B cell (primary cell): ENCODE measurements at regions not wholly inside any gene's neighbourhood (a gene's known extent, or its start where the extent isn't known, plus 50 kb on each side); places are given as distances from the start of the nearest gene placed in this dataset.

Experiments
- ATAC-seq: fragments of 200-7000 bp; cut with Tn5 transposase; one replicate; pipeline ENCODE4 v1.10.0; 2021; ENCODE audit warnings: low read depth, mild to moderate bottlenecking, moderate number of reproducible peaks, moderate library complexity
- CTCF ChIA-PET: fragments of 350-600 bp; sonication (Branson Sonifier 250); formaldehyde crosslinking; loops from one replicate; lab custom pipeline; 2021; ENCODE audit warnings: antibody characterized with exemption, inconsistent platforms; lab: Charles Lee
- POLR2A ChIA-PET: fragments of 350-600 bp; sonication (Branson Sonifier 250); formaldehyde crosslinking; loops from one replicate; lab custom pipeline; 2021; ENCODE audit warnings: antibody characterized with exemption; lab: Charles Lee
- DNase-seq: peaks from one replicate; pipeline ENCODE4 v3.0.0; 2013
- H2AFZ ChIP-seq: 2 replicates; pipeline ENCODE4 v1.6.1; 2012; ENCODE audit warnings: mild to moderate bottlenecking, low read depth, low read length; ENCODE audit not compliant: insufficient read depth, poor library complexity, severe bottlenecking
- H3K27ac ChIP-seq, 2 donors: 1 replicate in 1 of 2; 2 replicates in 1 of 2; pipeline ENCODE4 v1.5.1; 2012 to 2013; ENCODE audit warnings: low read length in 2 of 2, mild to moderate bottlenecking in 2 of 2, moderate library complexity in 1 of 2
- H3K27me3 ChIP-seq, 4 experiments: fragments of 200-600 bp in 1 of 4; sonication (generic) in 1 of 4; replicated peaks in 1 of 4; 1 replicate in 2 of 4; 2 replicates in 2 of 4; pipeline versions ENCODE4 v1.6.1 to v1.7.0; 2013 to 2016; ENCODE audit warnings: low read length in 3 of 4, mild to moderate bottlenecking in 2 of 4, mixed read lengths in 1 of 4, moderate library complexity in 1 of 4; ENCODE audit not compliant: insufficient read depth in 4 of 4, control insufficient read depth in 3 of 4; ENCODE audit errors: control extremely low read depth in 1 of 4
- H3K36me3 ChIP-seq, 2 experiments: replicated peaks in 1 of 2; 1 replicate in 1 of 2; 2 replicates in 1 of 2; pipeline versions ENCODE4 v1.6.1 to v1.7.1; 2013; ENCODE audit warnings: low read length in 1 of 2; ENCODE audit not compliant: insufficient read depth in 2 of 2, control insufficient read depth in 1 of 2; ENCODE audit errors: control extremely low read depth in 1 of 2, extremely low read depth in 1 of 2
- H3K4me1 ChIP-seq, 2 donors: fragments of 200-600 bp in 1 of 2; sonication (generic) in 1 of 2; 1 replicate in 1 of 2; 2 replicates in 1 of 2; pipeline versions ENCODE4 v1.5.1 to v1.6.1; 2013 to 2017; ENCODE audit warnings: low read length in 2 of 2; ENCODE audit not compliant: control insufficient read depth in 2 of 2, insufficient read depth in 2 of 2
- H3K4me2 ChIP-seq: replicated peaks from 2 replicates; pipeline ENCODE3; 2012; ENCODE audit warnings: mild to moderate bottlenecking, low read depth, low read length; ENCODE audit not compliant: poor library complexity, severe bottlenecking
- H3K4me3 ChIP-seq, 5 experiments: fragments of 200-600 bp in 1 of 5; sonication (generic) in 1 of 5; 1 replicate in 3 of 5; 2 replicates in 2 of 5; pipeline versions ENCODE4 v1.5.1 to v1.7.0; 2011 to 2016; ENCODE audit warnings: low read length in 4 of 5, mild to moderate bottlenecking in 4 of 5, low read depth in 2 of 5, control low read depth in 1 of 5, moderate library complexity in 1 of 5; ENCODE audit not compliant: insufficient read depth in 1 of 5; ENCODE audit errors: control extremely low read depth in 1 of 5, extremely low read depth in 1 of 5
- H3K79me2 ChIP-seq: fragments of 200-600 bp; sonication (generic); one replicate; pipeline ENCODE4 v1.6.0; 2016; ENCODE audit warnings: low read length; ENCODE audit not compliant: control insufficient read depth, insufficient read depth
- H3K9ac ChIP-seq: fragments of 200-600 bp; sonication (generic); 2 replicates; pipeline ENCODE4 v1.6.1; 2017; ENCODE audit warnings: mild to moderate bottlenecking, low read length, moderate library complexity
- H3K9me3 ChIP-seq, 3 donors: one replicate each; pipeline versions ENCODE4 v1.6.1 to v1.7.1; 2013; ENCODE audit warnings: low read length in 2 of 3; ENCODE audit not compliant: control insufficient read depth in 2 of 3, insufficient read depth in 1 of 3; ENCODE audit errors: control extremely low read depth in 1 of 3
- H4K20me1 ChIP-seq: 2 replicates; pipeline ENCODE4 v1.6.0; 2012; ENCODE audit warnings: mild to moderate bottlenecking, low read length; ENCODE audit not compliant: insufficient read depth, control insufficient read depth, poor library complexity, severe bottlenecking
- H3K27ac Mint-ChIP-seq: one replicate; pipeline ENCODE4 v1.8.0; 2021; ENCODE audit warnings: mixed read lengths
- H3K27me3 Mint-ChIP-seq: one replicate; pipeline ENCODE4 v1.8.0; 2021; ENCODE audit warnings: mixed read lengths
- H3K4me1 Mint-ChIP-seq: one replicate; pipeline ENCODE4 v1.8.0; 2021; ENCODE audit warnings: mixed read lengths
- H3K4me3 Mint-ChIP-seq: one replicate; pipeline ENCODE4 v1.8.0; 2021; ENCODE audit warnings: mixed read lengths
- H3K9me3 Mint-ChIP-seq: one replicate; pipeline ENCODE4 v1.8.0; 2022; ENCODE audit warnings: mixed read lengths; ENCODE audit not compliant: insufficient read depth
- EZH2 ChIP-seq: IDR thresholded peaks from 2 replicates; pipeline ENCODE4 v1.6.1; 2012; ENCODE audit warnings: borderline replicate concordance, low read depth, mild to moderate bottlenecking, moderate library complexity, low read length; ENCODE audit not compliant: insufficient read depth, poor library complexity, severe bottlenecking
- WGBS: methylation state at CpG from one replicate; pipeline ENCODE4 v1.1.5; 2013; ENCODE audit warnings: missing lambda C conversion rate; ENCODE audit not compliant: insufficient coverage; 5-methylcytosine and 5-hydroxymethylcytosine counted together
- intact Hi-C: fragments of 100-400 bp; cut with micrococcal nuclease; formaldehyde crosslinking; loops from one replicate; pipeline ENCODE4 v1.10.0; 2022
- TF ChIP-seq, protein P1 (sequence below): fragments of 200-600 bp; IDR thresholded peaks from one replicate; pipeline ENCODE4 v1.8.0; 2022; ENCODE audit warnings: antibody characterized with exemption, mild to moderate bottlenecking

DNA sequence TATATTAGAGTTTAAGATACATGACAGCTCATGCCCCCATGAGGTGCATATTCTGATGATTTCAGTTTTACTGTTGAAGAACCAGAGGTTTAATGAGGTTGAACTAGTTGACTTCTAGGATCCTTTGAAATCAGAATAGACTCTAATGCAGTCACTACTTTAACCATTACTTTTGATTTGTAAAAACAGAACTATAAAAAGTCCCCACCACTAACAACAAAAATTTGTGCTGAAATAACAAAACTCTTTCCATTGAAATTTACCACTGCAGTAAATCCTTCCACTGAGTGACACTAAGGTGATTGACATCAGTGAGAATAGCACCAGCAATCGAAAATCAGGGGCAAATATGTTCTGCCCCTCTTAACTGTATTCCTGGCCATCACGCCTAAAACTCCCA, 214.1 kb downstream of the SHQ1 start:
- Histone ChIP-seq H4K20me1 (no peaks in the 10 kb centered on the region), H3K4me3 (no peak overlapping the region), H3K27ac (no peak overlapping the region), H3K36me3 (no peaks in the 10 kb centered on the region), H3K4me2 (no peak overlapping the region), H3K4me1 (peaks cover 9 to 12% of the 10 kb centered on the region in 2 donors), H3K27me3 (peaks cover 0 to 23% (median 2%) of the 10 kb centered on the region in 4 experiments), H3K79me2 (no peaks in the 10 kb centered on the region), H2AFZ (no peak overlapping the region), H3K9me3 (peaks cover 0 to 7% (median 0%) of the 10 kb centered on the region in 3 donors), H3K9ac (no peak overlapping the region)
- ChIA-PET POLR2A (no interaction called here), CTCF (no interaction called here)
- Mint-ChIP-seq H3K27ac (no peak overlapping the region), H3K4me1 (peaks cover 14% of the 10 kb centered on the region), H3K4me3 (no peak overlapping the region), H3K9me3 (no peaks in the 10 kb centered on the region), H3K27me3 (peaks cover 30% of the 10 kb centered on the region)
- TF ChIP-seq, protein P1, sequence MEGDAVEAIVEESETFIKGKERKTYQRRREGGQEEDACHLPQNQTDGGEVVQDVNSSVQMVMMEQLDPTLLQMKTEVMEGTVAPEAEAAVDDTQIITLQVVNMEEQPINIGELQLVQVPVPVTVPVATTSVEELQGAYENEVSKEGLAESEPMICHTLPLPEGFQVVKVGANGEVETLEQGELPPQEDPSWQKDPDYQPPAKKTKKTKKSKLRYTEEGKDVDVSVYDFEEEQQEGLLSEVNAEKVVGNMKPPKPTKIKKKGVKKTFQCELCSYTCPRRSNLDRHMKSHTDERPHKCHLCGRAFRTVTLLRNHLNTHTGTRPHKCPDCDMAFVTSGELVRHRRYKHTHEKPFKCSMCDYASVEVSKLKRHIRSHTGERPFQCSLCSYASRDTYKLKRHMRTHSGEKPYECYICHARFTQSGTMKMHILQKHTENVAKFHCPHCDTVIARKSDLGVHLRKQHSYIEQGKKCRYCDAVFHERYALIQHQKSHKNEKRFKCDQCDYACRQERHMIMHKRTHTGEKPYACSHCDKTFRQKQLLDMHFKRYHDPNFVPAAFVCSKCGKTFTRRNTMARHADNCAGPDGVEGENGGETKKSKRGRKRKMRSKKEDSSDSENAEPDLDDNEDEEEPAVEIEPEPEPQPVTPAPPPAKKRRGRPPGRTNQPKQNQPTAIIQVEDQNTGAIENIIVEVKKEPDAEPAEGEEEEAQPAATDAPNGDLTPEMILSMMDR, result no peak
- TF ChIP-seq EZH2, result no peak
- WGBS, result 100% methylated on average over 1 of the region's 2 CpGs
- ATAC-seq, result no peak
- intact Hi-C loops, result no loop called here
- no peak for DNase-seq

DNA sequence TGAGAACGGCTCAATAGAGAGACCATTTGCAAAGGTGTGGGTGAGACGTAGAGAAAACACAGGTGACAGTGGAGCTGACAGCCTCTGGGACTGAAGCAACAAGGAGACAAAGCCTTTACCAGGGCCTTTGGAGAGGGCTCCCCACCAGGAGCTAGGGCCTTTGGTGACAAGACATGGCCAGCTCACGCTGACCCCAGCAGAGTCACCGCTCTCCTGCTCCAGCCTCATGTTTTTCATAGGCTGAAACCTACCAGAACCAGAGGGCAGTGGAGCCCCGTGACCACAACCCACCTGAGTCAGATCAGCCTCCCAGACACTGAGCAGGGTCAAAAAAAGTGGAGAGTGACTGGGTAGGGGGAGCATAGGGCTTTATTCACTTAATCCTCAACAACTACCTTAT, 214.7 kb downstream of the SHQ1 start:
- Histone ChIP-seq H3K36me3 (no peaks in the 10 kb centered on the region), H4K20me1 (no peaks in the 10 kb centered on the region), H3K27ac (no peak overlapping the region), H3K79me2 (no peaks in the 10 kb centered on the region), H2AFZ (no peak overlapping the region), H3K4me1 (peaks cover 15 to 18% of the 10 kb centered on the region in 2 donors), H3K27me3 (peaks cover 0 to 17% (median 2%) of the 10 kb centered on the region in 4 experiments), H3K4me3 (no peak overlapping the region), H3K9ac (no peak overlapping the region), H3K4me2 (no peak overlapping the region), H3K9me3 (peaks cover 0 to 7% (median 0%) of the 10 kb centered on the region in 3 donors)
- WGBS, result 85% methylated on average over 3 of the region's 5 CpGs
- H3K4me1 Mint-ChIP-seq, result peaks cover 18% of the 10 kb centered on the region
- H3K27ac Mint-ChIP-seq, result no peak overlapping the region
- intact Hi-C loops, result no loop called here
- ChIA-PET POLR2A (no interaction called here), CTCF (no interaction called here)
- TF ChIP-seq EZH2, result no peak
- TF ChIP-seq, protein P1, result no peak
- DNase-seq, result no peak
- no peaks in the 10 kb centered on the region for H3K9me3 Mint-ChIP-seq
- H3K4me3 Mint-ChIP-seq, result no peak overlapping the region
- H3K27me3 Mint-ChIP-seq, result peaks cover 28% of the 10 kb centered on the region
- ATAC-seq, result no peak
